PC-9 (cell line): ENCODE measurements at regions not wholly inside any gene's neighbourhood (a gene's known extent, or its start where the extent isn't known, plus 50 kb on each side); places are given as distances from the start of the nearest gene placed in this dataset.

Source experiments
- BruUV-seq: library from RNA; stranded (reverse); fragments of 400-500 nt; replicated peaks from 2 replicates; lab custom pipeline; 2021; lab: Mats Ljungman, UMichigan
- CTCF ChIA-PET: fragments of 300-600 bp; sonication (Branson Sonifier 250); formaldehyde crosslinking; loops from one replicate; lab custom pipeline; 2022; ENCODE audit warnings: antibody characterized with exemption; lab: Charles Lee
- POLR2A ChIA-PET: fragments of 300-600 bp; sonication (Branson Sonifier 250); formaldehyde crosslinking; loops from one replicate; lab custom pipeline; 2022; ENCODE audit warnings: antibody characterized with exemption; ENCODE audit not compliant: unreplicated experiment; lab: Charles Lee
- DNase-seq, 2 experiments: peaks; one replicate each; pipeline versions ENCODE4 v3.0.0 to v3.0.0-alpha.2; 2015 to 2022; ENCODE audit warnings: mixed read lengths in 1 of 2
- H2AFZ ChIP-seq: fragments of 200-600 bp; sonication (generic); 2 replicates; pipeline ENCODE4 v1.8.1; 2017; ENCODE audit warnings: antibody characterized with exemption
- H3F3A ChIP-seq: fragments of 200-600 bp; sonication (generic); 2 replicates; pipeline ENCODE4 v1.8.1; 2017; ENCODE audit warnings: antibody characterized with exemption, mild to moderate bottlenecking, low read depth; ENCODE audit not compliant: insufficient read depth
- H3K27ac ChIP-seq: fragments of 200-600 bp; sonication (generic); 2 replicates; pipeline ENCODE4 v1.6.1; 2016; ENCODE audit warnings: mixed run types
- H3K27me3 ChIP-seq: fragments of 200-600 bp; sonication (generic); 2 replicates; pipeline ENCODE4 v1.6.1; 2016; ENCODE audit warnings: low read depth, mixed run types; ENCODE audit not compliant: insufficient read depth
- H3K36me3 ChIP-seq: fragments of 200-600 bp; sonication (generic); 2 replicates; pipeline ENCODE4 v1.6.1; 2016; ENCODE audit warnings: low read depth, mixed run types
- H3K4me1 ChIP-seq: fragments of 200-600 bp; sonication (generic); replicated peaks from 2 replicates; pipeline ENCODE4 v1.6.1; 2016; ENCODE audit warnings: mixed run types; ENCODE audit not compliant: insufficient read depth
- H3K4me2 ChIP-seq: fragments of 200-600 bp; sonication (generic); 2 replicates; pipeline ENCODE4 v1.6.1; 2017; ENCODE audit warnings: mixed run types
- H3K4me3 ChIP-seq: fragments of 200-600 bp; sonication (generic); 2 replicates; pipeline ENCODE4 v1.6.1; 2016; ENCODE audit warnings: mixed run types
- H3K79me2 ChIP-seq: fragments of 200-600 bp; sonication (generic); 2 replicates; pipeline ENCODE4 v1.6.1; 2017; ENCODE audit warnings: low read depth, mixed run types
- H3K9me2 ChIP-seq: fragments of 200-600 bp; sonication (generic); 2 replicates; pipeline ENCODE4 v1.8.1; 2017; ENCODE audit warnings: mild to moderate bottlenecking; ENCODE audit not compliant: insufficient read depth
- H3K9me3 ChIP-seq: fragments of 200-600 bp; sonication (generic); 2 replicates; pipeline ENCODE4 v1.8.1; 2016; ENCODE audit warnings: low read depth; ENCODE audit not compliant: insufficient read depth
- H4K20me1 ChIP-seq: fragments of 200-600 bp; sonication (generic); 2 replicates; pipeline ENCODE4 v1.8.1; 2017; ENCODE audit not compliant: insufficient read depth
- EZH2 ChIP-seq: fragments of 200-600 bp; sonication (generic); IDR thresholded peaks from 2 replicates; pipeline ENCODE4 v1.8.0; 2017; ENCODE audit warnings: antibody characterized with exemption, low read depth
- intact Hi-C: fragments of 100-400 bp; cut with micrococcal nuclease; formaldehyde crosslinking; loops from one replicate; pipeline ENCODE4 v1.10.0; 2022; ENCODE audit not compliant: unreplicated experiment
- TF ChIP-seq, protein P1 (sequence below): fragments of 200-600 bp; sonication (generic); conservative IDR thresholded peaks from 2 replicates; pipeline ENCODE4 v1.6.1; 2017; ENCODE audit warnings: mixed run types, antibody characterized with exemption, mild to moderate bottlenecking, moderate library complexity

DNA sequence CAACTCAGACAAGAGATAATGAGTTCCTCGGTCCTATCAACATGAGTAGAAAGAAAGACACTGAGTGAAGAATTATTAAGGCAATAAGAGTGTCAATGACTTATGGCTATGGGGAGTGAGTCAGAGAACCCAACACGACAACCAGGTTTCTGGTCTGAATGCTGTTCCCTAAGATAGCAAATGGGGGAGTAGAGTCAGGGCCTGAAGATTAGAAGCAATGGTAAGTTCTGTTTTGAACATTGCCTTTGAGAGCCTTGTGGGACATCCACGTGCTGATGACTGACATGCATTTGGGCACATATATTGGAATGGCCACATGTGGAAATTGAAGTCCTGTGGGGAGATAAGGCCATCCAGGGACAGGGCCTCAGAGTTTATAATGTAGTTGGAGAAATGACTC is 254.4 kb upstream of the TCF21 start:
- Histone ChIP-seq H3K36me3 (no peaks in the 10 kb centered on the region), H3K4me3 (no peak overlapping the region), H3K9me3 (0 out of 2 replicates have a peak, but pooled peaks cover 5% of the 10 kb centered on the region), H3K9me2 (no peaks in the 10 kb centered on the region; the same call in 1 of the 2 replicates), H3K4me2 (no peak overlapping the region), H3K4me1 (peaks cover 24% of the 10 kb centered on the region), H3F3A (no peaks in the 10 kb centered on the region), H3K27ac (no peak overlapping the region), H3K27me3 (no peaks in the 10 kb centered on the region), H2AFZ (no peak overlapping the region), H3K79me2 (no peaks in the 10 kb centered on the region), H4K20me1 (no peaks in the 10 kb centered on the region)
- TF ChIP-seq, protein P1, sequence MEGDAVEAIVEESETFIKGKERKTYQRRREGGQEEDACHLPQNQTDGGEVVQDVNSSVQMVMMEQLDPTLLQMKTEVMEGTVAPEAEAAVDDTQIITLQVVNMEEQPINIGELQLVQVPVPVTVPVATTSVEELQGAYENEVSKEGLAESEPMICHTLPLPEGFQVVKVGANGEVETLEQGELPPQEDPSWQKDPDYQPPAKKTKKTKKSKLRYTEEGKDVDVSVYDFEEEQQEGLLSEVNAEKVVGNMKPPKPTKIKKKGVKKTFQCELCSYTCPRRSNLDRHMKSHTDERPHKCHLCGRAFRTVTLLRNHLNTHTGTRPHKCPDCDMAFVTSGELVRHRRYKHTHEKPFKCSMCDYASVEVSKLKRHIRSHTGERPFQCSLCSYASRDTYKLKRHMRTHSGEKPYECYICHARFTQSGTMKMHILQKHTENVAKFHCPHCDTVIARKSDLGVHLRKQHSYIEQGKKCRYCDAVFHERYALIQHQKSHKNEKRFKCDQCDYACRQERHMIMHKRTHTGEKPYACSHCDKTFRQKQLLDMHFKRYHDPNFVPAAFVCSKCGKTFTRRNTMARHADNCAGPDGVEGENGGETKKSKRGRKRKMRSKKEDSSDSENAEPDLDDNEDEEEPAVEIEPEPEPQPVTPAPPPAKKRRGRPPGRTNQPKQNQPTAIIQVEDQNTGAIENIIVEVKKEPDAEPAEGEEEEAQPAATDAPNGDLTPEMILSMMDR, result no peak
- TF ChIP-seq EZH2, result no peak
- intact Hi-C loops, result loop anchor here (5.0 kb wide), 1 partner anchor 113 kb away; no protein-coding TSS in a partner anchor
- DNase-seq, result no peak
- POLR2A ChIA-PET, result no interaction called here
- BruUV-seq, result no TSS peak
- CTCF ChIA-PET, result no interaction called here

DNA sequence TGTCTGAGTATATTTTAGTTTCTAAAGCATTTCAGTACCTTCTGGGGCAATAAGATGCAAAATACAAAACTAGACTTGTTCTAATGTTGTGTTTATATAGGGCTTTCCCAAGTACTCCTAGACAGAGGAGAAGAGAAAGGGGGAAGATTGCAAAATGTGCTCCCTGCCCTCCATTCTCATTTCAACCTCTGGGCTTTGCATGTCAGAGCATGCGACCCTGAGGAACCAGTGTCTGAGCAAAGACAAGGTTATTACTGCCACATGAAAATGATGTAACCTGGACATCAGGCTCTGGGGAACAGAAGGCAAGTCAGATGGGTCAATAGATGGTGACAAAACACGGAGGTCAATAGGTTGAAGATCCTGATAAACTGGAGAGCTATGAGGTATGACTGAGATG is 253.5 kb upstream of the TCF21 start:
- CTCF ChIA-PET, result no interaction called here

DNA sequence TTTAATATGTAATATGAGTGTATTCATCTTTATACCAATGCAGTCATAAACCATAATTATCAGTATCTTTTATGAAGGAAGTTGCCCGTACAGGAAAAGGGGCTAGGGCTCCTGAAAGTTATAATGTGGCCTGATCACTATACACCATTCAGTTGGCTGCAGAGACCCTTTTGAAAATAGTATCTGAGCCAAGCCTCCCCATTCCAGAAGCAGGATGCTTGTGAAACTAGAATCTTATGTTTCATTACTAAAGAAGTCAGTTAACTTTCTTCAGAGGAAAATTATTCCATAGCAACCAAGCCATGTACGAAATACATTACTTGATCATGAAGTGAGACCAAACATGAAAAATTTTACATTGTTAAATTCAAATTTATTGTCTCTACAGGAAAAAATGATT is 251.5 kb upstream of the TCF21 start:
- Histone ChIP-seq H2AFZ (no peak overlapping the region), H3K9me2 (no peaks in the 10 kb centered on the region; the same call in 1 of the 2 replicates), H3K36me3 (no peaks in the 10 kb centered on the region), H3K9me3 (0 out of 2 replicates have a peak, but pooled peaks cover 5% of the 10 kb centered on the region), H3K27ac (no peak overlapping the region), H3K4me2 (no peak overlapping the region), H3F3A (no peaks in the 10 kb centered on the region), H3K4me3 (no peak overlapping the region), H4K20me1 (no peaks in the 10 kb centered on the region), H3K27me3 (no peaks in the 10 kb centered on the region), H3K79me2 (no peaks in the 10 kb centered on the region), H3K4me1 (peaks cover 1% of the 10 kb centered on the region; the same call in 1 of the 2 replicates)
- ChIA-PET CTCF (interaction anchor here (0.6 kb wide), 1 partner anchor 676 kb away, joined by 3 read pairs; no protein-coding TSS in a partner anchor), POLR2A (interaction anchor here (0.6 kb wide), 1 partner anchor 374 kb away, joined by 3 read pairs; no protein-coding TSS in a partner anchor)
- no peak for DNase-seq
- no peak for TF ChIP-seq EZH2
- TF ChIP-seq, protein P1, result no peak
- no TSS peak for BruUV-seq
- intact Hi-C loops, result no loop called here

More for the DNA sequence above, 253.5 kb upstream of the TCF21 start:
- BruUV-seq, result no TSS peak
- Histone ChIP-seq H3K4me1 (peaks cover 21% of the 10 kb centered on the region), H3K79me2 (no peaks in the 10 kb centered on the region), H3K4me3 (no peak overlapping the region), H3K9me2 (no peaks in the 10 kb centered on the region; the same call in 1 of the 2 replicates), H3F3A (no peaks in the 10 kb centered on the region), H3K27me3 (no peaks in the 10 kb centered on the region), H3K27ac (no peak overlapping the region), H4K20me1 (no peaks in the 10 kb centered on the region), H2AFZ (no peak overlapping the region), H3K4me2 (no peak overlapping the region), H3K36me3 (no peaks in the 10 kb centered on the region), H3K9me3 (0 out of 2 replicates have a peak, but pooled peaks cover 5% of the 10 kb centered on the region)
- TF ChIP-seq, protein P1, result no peak
- POLR2A ChIA-PET, result interaction anchor here (0.7 kb wide), 1 partner anchor 201 kb away, joined by 3 read pairs; no protein-coding TSS in a partner anchor
- DNase-seq, result no peak
- intact Hi-C loops, result no loop called here
